Type B pancreatic cell (in vitro differentiated cells): ENCODE measurements at regions not wholly inside any gene's neighbourhood (a gene's known extent, or its start where the extent isn't known, plus 50 kb on each side); places are given as distances from the start of the nearest gene placed in this dataset.

Experiments used
- DNase-seq: peaks from one replicate; pipeline ENCODE4 v3.0.0; 2021; ENCODE audit warnings: mixed read lengths; ENCODE audit not compliant: unreplicated experiment; ENCODE audit errors: extremely low spot score
- H3K27ac Mint-ChIP-seq: 2 replicates; pipeline ENCODE4 v1.8.0; 2021; ENCODE audit warnings: mild to moderate bottlenecking, mixed read lengths
- H3K27me3 Mint-ChIP-seq: 2 replicates; pipeline ENCODE4 v1.8.0; 2021; ENCODE audit warnings: mixed read lengths
- H3K36me3 Mint-ChIP-seq: 2 replicates; pipeline ENCODE4 v1.8.0; 2021; ENCODE audit warnings: mixed read lengths
- H3K4me1 Mint-ChIP-seq: one replicate; pipeline ENCODE4 v1.8.0; 2021; ENCODE audit warnings: mixed read lengths; ENCODE audit not compliant: unreplicated experiment
- H3K4me3 Mint-ChIP-seq: 2 replicates; pipeline ENCODE4 v1.8.0; 2021; ENCODE audit warnings: mild to moderate bottlenecking, mixed read lengths
- H3K9me3 Mint-ChIP-seq: 2 replicates; pipeline ENCODE4 v1.8.0; 2021; ENCODE audit warnings: mixed read lengths
- TF ChIP-seq, protein P1 (sequence below): fragments of 200-600 bp; sonication (generic); conservative IDR thresholded peaks from 2 replicates; pipeline ENCODE4 v1.5.0; 2021; ENCODE audit warnings: antibody characterized with exemption, mild to moderate bottlenecking

DNA sequence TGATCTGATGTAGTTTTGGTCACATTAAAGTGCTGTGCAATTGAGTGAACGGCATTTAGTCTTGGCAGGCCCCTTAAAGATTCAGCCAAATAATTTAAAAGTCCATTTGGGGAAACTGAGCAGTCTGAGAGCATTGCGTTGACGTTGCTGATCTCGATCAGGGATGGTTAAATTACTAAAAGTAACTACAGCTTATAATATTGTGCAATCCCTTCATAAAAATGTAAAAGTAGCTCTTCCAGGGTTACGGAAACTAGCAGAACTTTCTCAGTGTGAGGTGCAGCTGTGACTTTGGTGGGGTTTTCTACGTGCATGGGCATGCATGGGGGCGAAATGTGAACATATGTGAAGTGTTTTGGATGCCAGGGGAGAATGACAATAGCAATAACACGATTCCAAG is 184.5 kb upstream of the RNF32 start:
- Mint-ChIP-seq H3K27me3 (peaks cover 27% of the 10 kb centered on the region), H3K27ac (no peak overlapping the region), H3K4me3 (no peak overlapping the region), H3K36me3 (no peaks in the 10 kb centered on the region), H3K4me1 (no peaks in the 10 kb centered on the region), H3K9me3 (no peaks in the 10 kb centered on the region)
- TF ChIP-seq, protein P1, sequence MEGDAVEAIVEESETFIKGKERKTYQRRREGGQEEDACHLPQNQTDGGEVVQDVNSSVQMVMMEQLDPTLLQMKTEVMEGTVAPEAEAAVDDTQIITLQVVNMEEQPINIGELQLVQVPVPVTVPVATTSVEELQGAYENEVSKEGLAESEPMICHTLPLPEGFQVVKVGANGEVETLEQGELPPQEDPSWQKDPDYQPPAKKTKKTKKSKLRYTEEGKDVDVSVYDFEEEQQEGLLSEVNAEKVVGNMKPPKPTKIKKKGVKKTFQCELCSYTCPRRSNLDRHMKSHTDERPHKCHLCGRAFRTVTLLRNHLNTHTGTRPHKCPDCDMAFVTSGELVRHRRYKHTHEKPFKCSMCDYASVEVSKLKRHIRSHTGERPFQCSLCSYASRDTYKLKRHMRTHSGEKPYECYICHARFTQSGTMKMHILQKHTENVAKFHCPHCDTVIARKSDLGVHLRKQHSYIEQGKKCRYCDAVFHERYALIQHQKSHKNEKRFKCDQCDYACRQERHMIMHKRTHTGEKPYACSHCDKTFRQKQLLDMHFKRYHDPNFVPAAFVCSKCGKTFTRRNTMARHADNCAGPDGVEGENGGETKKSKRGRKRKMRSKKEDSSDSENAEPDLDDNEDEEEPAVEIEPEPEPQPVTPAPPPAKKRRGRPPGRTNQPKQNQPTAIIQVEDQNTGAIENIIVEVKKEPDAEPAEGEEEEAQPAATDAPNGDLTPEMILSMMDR, result no peak
- no peak for DNase-seq

DNA sequence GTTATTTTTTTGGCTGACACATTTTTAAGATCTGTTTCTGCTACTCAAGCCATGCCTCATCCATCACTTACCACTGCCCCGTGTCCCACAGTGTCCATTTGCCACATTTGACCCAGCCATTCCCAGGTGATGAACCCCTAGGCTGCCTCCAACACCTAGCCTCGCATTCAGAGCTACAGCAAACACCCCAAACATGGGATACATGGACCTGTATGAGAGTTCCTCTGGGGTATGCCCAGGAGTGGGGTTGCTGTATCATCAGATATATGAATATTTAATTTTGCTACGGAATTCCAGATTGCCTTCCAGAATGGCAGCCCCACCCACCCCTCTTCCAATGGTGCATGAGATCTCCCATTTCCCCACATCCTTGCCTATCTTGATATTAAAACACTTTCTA is 190.1 kb upstream of the RNF32 start:
- TF ChIP-seq, protein P1, result no peak
- H3K4me3 Mint-ChIP-seq, result no peak overlapping the region
- H3K4me1 Mint-ChIP-seq, result no peaks in the 10 kb centered on the region
- no peaks in the 10 kb centered on the region for H3K9me3 Mint-ChIP-seq
- H3K36me3 Mint-ChIP-seq, result no peaks in the 10 kb centered on the region
- no peak overlapping the region for H3K27ac Mint-ChIP-seq
- DNase-seq, result no peak
- peaks cover 21% of the 10 kb centered on the region for H3K27me3 Mint-ChIP-seq

DNA sequence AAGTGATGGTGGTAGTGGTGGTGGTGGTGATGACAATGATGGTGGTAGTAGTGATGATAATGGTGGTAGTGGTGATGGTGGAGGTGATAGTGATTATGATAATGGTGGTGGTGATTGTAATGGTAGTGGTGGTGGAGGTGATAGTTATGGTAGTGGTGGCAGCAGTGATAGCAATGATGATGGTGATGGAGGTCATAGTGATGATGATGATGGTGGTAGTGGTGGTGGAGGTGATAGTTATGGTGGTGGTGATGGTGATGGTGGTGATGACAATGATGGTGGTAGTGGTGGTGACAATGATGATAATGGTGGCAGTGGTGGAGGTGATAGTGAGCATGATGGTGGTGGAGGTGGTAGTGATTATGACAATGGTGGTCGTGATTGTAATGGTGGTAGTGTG is 191.7 kb upstream of the RNF32 start:
- no peaks in the 10 kb centered on the region for H3K36me3 Mint-ChIP-seq
- H3K4me3 Mint-ChIP-seq, result no peak overlapping the region
- TF ChIP-seq, protein P1, result no peak
- peaks cover 19% of the 10 kb centered on the region for H3K27me3 Mint-ChIP-seq
- no peaks in the 10 kb centered on the region for H3K4me1 Mint-ChIP-seq
- no peak overlapping the region for H3K27ac Mint-ChIP-seq
- no peak for DNase-seq
- no peaks in the 10 kb centered on the region for H3K9me3 Mint-ChIP-seq

DNA sequence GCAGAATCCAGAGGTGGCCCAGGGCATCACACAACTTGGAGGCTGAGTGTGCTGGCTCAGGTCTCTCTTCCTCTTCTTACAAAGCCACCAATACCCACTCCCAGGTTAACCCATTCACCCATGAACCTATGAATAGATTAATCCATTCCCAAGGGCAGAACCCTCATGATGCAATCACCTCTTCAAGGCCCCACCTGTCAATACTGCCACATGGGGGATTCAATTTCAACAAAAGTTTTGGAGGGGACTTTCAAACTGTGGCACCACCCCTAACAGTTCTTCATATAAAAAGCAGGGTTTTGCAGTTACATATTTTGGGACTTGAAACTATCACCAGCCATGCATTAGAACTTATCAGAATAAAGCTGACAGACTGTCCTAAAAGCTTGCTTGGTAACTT is 193.6 kb upstream of the RNF32 start:
- Mint-ChIP-seq H3K27ac (no peak overlapping the region), H3K4me3 (no peak overlapping the region), H3K9me3 (no peaks in the 10 kb centered on the region), H3K4me1 (no peaks in the 10 kb centered on the region), H3K36me3 (no peaks in the 10 kb centered on the region), H3K27me3 (peaks cover 8% of the 10 kb centered on the region)
- TF ChIP-seq, protein P1, result no peak
- no peak for DNase-seq

DNA sequence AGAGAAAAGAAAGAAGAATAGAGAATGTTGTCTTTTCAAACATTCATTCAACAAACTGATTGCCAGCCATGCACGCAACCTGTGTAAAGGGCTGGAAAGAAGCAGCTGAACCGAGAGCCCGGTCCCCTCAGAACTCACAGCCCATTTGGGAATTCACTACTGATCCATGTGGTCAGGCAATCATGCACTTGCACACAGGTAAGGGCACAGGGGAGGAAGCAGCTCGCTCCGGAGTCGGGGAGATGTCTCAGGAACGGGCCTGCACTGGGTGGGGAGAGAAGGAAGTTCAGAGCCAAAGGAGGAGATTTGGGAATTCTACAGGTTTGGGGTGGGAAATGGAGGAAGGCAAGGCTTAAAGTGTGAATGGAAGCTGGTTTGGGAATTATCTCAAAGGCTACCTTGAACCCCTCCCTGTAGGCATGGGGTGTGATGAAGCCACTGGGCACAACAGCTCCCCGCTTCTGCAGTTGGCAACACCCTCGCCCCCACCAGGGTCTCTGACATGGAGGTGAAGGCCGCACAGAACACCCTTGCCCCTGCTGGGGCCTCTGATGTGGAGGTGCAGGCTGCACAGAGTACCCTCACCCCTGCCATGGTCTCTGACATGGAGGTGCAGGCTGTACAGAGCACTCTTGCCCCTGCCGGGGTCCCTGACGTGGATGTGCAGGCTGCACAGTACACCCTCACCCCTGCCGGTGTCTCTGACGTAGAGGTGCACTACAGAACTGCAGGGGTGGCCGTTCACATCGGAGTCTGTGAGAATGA is 194.4 kb upstream of the RNF32 start:
- TF ChIP-seq, protein P1, result no peak
- H3K4me3 Mint-ChIP-seq, result no peak overlapping the region
- no peak overlapping the region for H3K27ac Mint-ChIP-seq
- no peaks in the 10 kb centered on the region for H3K4me1 Mint-ChIP-seq
- no peaks in the 10 kb centered on the region for H3K36me3 Mint-ChIP-seq
- peaks cover 8% of the 10 kb centered on the region for H3K27me3 Mint-ChIP-seq
- no peaks in the 10 kb centered on the region for H3K9me3 Mint-ChIP-seq
- no peak for DNase-seq
